K562 (cell line): ENCODE measurements at regions not wholly inside any gene's neighbourhood (a gene's known extent, or its start where the extent isn't known, plus 50 kb on each side); places are given as distances from the start of the nearest gene placed in this dataset.

Experiments
- ATAC-seq: fragments of 200-7000 bp; cut with Tn5 transposase; 3 replicates; pipeline ENCODE4 v1.9.1; 2020; ENCODE audit warnings: moderate library complexity
- BruUV-seq: library from RNA; stranded (reverse); fragments of 400-500 nt; replicated peaks from 2 replicates; lab custom pipeline; 2021; lab: Mats Ljungman, UMichigan
- CTCF ChIA-PET: fragments of 300-600 bp; formaldehyde crosslinking; extraction: SDS; loops from one replicate; lab custom pipeline; 2021; ENCODE audit warnings: low intra/inter-chr PET ratio; lab: Yijun Ruan, JAX
- POLR2A ChIA-PET: fragments of 300-600, 350-650 bp; sonication (Branson Sonifier 250); formaldehyde crosslinking; extraction: SDS; loops from one replicate; lab custom pipeline; 2021; ENCODE audit warnings: antibody characterized with exemption, inconsistent platforms; lab: Yijun Ruan, JAX
- DNase-seq, 4 experiments: peaks; one replicate each; pipeline versions ENCODE4 v3.0.0 to v3.0.0-alpha.2; 2011 to 2018; ENCODE audit warnings: low spot score in 3 of 4, mixed read lengths in 3 of 4; ENCODE audit errors: extremely low read depth in 1 of 4
- FAIRE-seq: peaks from 2 replicates; lab custom pipeline; 2011; peaks lifted over from hg19 to GRCh38; lab: Jason Lieb, UNC
- H2AFZ ChIP-seq: 2 replicates; pipeline ENCODE4 v1.6.0; 2011; ENCODE audit warnings: low read depth, low read length, control low read depth, inconsistent platforms
- H3K27ac ChIP-seq: fragments of 200-600 bp; 3 replicates; pipeline ENCODE4 v1.8.0; 2011; ENCODE audit warnings: low read depth, mild to moderate bottlenecking, control low read depth, inconsistent platforms, low read length, moderate library complexity, mixed read lengths; ENCODE audit errors: extremely low read depth
- H3K27me3 ChIP-seq, 2 experiments: fragments of 300-600 bp in 1 of 2; 2 replicates in 1 of 2; 3 replicates in 1 of 2; pipeline versions ENCODE4 v1.6.0 to v1.8.0; 2011; ENCODE audit warnings: inconsistent platforms in 2 of 2, low read length in 2 of 2, mild to moderate bottlenecking in 1 of 2, mixed read lengths in 1 of 2, moderate library complexity in 1 of 2; ENCODE audit not compliant: control insufficient read depth in 2 of 2, insufficient read depth in 2 of 2
- H3K36me3 ChIP-seq: fragments of 300-600 bp; 3 replicates; pipeline ENCODE4 v1.8.0; 2011; ENCODE audit warnings: mild to moderate bottlenecking, low read length, inconsistent platforms; ENCODE audit not compliant: control insufficient read depth, insufficient read depth
- H3K4me1 ChIP-seq, 2 experiments: fragments of 200-600 bp in 1 of 2; replicated peaks in 1 of 2; 2 replicates in 1 of 2; 3 replicates in 1 of 2; pipeline versions ENCODE4 v1.5.1 to v1.8.0; 2011; ENCODE audit warnings: inconsistent platforms in 2 of 2, low read length in 2 of 2, mild to moderate bottlenecking in 1 of 2, mixed read lengths in 1 of 2, moderate library complexity in 1 of 2; ENCODE audit not compliant: control insufficient read depth in 2 of 2, insufficient read depth in 2 of 2
- H3K4me2 ChIP-seq: 2 replicates; pipeline ENCODE4 v1.6.1; 2011; ENCODE audit warnings: low read length, control low read depth, inconsistent platforms, mixed read lengths; ENCODE audit not compliant: insufficient read depth
- H3K4me3 ChIP-seq: fragments of 200-600 bp; sonication (generic), shearing (Covaris generic); 2 replicates; pipeline ENCODE4 v1.5.1; 2016; ENCODE audit warnings: control low read depth, inconsistent platforms
- H3K79me2 ChIP-seq: fragments of 200-600 bp; 3 replicates; pipeline ENCODE4 v1.8.0; 2011; ENCODE audit warnings: low read length, inconsistent platforms; ENCODE audit not compliant: control insufficient read depth, insufficient read depth
- H3K9ac ChIP-seq, 2 experiments: 2 replicates each; pipeline versions ENCODE4 v1.6.0 to v1.6.1; 2011; ENCODE audit warnings: low read depth in 2 of 2, low read length in 2 of 2, control low read depth in 1 of 2, inconsistent platforms in 1 of 2, mild to moderate bottlenecking in 1 of 2, mixed read lengths in 1 of 2; ENCODE audit not compliant: insufficient read depth in 1 of 2
- H3K9me1 ChIP-seq: one replicate; pipeline ENCODE4 v1.6.0; 2011; ENCODE audit warnings: inconsistent platforms, mild to moderate bottlenecking, low read length, moderate library complexity; ENCODE audit not compliant: control insufficient read depth, insufficient read depth
- H3K9me3 ChIP-seq: replicated peaks from 2 replicates; pipeline ENCODE4 v1.5.1; 2011; ENCODE audit warnings: low read depth, low read length, inconsistent platforms; ENCODE audit not compliant: control insufficient read depth, insufficient read depth
- H4K20me1 ChIP-seq: replicated peaks from 2 replicates; pipeline ENCODE4 v1.6.1; 2011; ENCODE audit warnings: low read length, inconsistent platforms, mixed read lengths; ENCODE audit not compliant: control insufficient read depth, insufficient read depth
- BACH1 ChIP-seq: fragments of 200-800 bp; sonication (Bioruptor generic); IDR thresholded peaks from 2 replicates; pipeline ENCODE4 v1.6.1; 2016; ENCODE audit warnings: missing genetic modification characterization, missing compliant biosample characterization
- CEBPB ChIP-seq: fragments of 450-650 bp; IDR thresholded peaks from 2 replicates; pipeline ENCODE4 v1.6.1; 2016; ENCODE audit warnings: missing genetic modification characterization, missing compliant biosample characterization
- KLF10 ChIP-seq: fragments of 250-450 bp; sonication (Bioruptor Pico); IDR thresholded peaks from 2 replicates; pipeline ENCODE4 v1.6.1; 2021; ENCODE audit warnings: matching md5 sums
- MED1 ChIP-seq: sonication (generic); formaldehyde crosslinking; IDR thresholded peaks from 2 replicates; pipeline ENCODE4 v1.8.1; 2023; ENCODE audit warnings: missing genetic modification reagents, borderline replicate concordance
- PHTF2 ChIP-seq: fragments of 250-450 bp; sonication (Bioruptor Pico); IDR thresholded peaks from 2 replicates; pipeline ENCODE4 v1.5.0; 2021; ENCODE audit warnings: mild to moderate bottlenecking
- SMAD2 ChIP-seq: fragments of 150-350 bp; IDR thresholded peaks from 2 replicates; pipeline ENCODE4 v1.6.1; 2014; ENCODE audit warnings: low read depth, mild to moderate bottlenecking, low read length
- SMAD4 ChIP-seq: fragments of 250-450 bp; sonication (Bioruptor Pico); conservative IDR thresholded peaks from 2 replicates; pipeline ENCODE4 v1.8.0; 2021; ENCODE audit warnings: inconsistent platforms, mild to moderate bottlenecking, moderate library complexity
- SMC3 ChIP-seq: conservative IDR thresholded peaks from 2 replicates; pipeline ENCODE4 v1.6.1; 2011; ENCODE audit warnings: low read depth, low read length, improper control_type of control experiment; ENCODE audit not compliant: insufficient read depth
- STAG1 ChIP-seq: sonication (generic); formaldehyde crosslinking; IDR thresholded peaks from 2 replicates; pipeline ENCODE4 v1.5.0; 2020; ENCODE audit warnings: missing genetic modification reagents, borderline replicate concordance
- WGBS: fragments of 100-300 bp; shearing (Covaris generic); methylation state at CpG from one replicate; pipeline ENCODE4 v1.1.6; 2016; ENCODE audit warnings: low coverage, mixed read lengths; ENCODE audit not compliant: insufficient coverage; ENCODE audit errors: missing lambda C conversion rate; 5-methylcytosine and 5-hydroxymethylcytosine counted together
- in situ Hi-C: fragments of 300-500 bp; cut with MboI; formaldehyde crosslinking; loops from 4 replicates; pipeline ENCODE4 v1.15.0; 2018; ENCODE audit warnings: inconsistent platforms, mixed read lengths
- intact Hi-C: fragments of 100-400 bp; cut with micrococcal nuclease; formaldehyde crosslinking; loops from 2 replicates; pipeline ENCODE4 v1.14.2; 2022
- TF ChIP-seq, protein P1 (sequence below): sonication (generic); formaldehyde crosslinking; IDR thresholded peaks from 2 replicates; pipeline ENCODE4 v1.8.1; 2023; ENCODE audit warnings: missing genetic modification reagents, mild to moderate bottlenecking, borderline replicate concordance

DNA sequence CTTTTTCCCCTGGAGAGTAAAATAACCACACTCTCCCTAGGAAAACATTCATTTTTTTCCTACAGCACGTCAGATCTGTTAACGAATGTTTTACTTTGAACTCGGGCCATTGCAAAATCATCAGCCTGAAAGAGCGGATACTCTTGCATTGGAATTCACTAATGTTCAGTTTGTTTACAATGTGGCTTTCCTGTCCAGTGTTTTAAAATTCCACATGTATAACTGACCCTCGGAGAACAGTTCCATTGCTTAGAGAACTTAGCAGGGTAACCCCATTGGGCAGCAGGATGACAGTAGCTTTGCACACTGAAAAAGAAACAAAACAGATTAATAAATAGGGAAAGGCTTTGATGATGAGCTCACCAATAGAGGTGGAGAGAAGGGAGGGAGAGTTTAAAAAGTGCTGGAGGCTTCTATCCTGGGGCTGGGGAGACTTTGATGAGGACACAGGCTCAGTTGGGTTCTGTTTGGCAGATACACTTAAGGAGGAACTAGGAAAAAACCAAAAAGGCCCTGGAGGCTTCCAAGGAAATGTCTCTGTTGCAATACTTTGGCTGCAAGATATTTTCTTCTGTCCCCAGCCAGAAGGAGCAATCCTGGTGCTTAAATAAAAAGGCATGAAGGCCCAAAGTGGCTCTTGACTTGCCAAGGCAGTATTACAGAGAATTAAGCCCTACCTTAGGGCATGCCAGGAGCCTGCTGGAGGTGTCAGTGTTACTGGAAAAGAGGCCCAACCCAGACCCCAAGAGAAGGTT lies 143.1 kb downstream of the ARSF start:
- H3K4me2 ChIP-seq: no peak overlapping the region
- H3K9me3 ChIP-seq: no peaks in the 10 kb centered on the region
- intact Hi-C loops (no loop called here), in situ Hi-C loops (no loop called here)
- CTCF ChIA-PET: no interaction called here
- no peaks in the 10 kb centered on the region for H3K9me1 ChIP-seq
- POLR2A ChIA-PET: no interaction called here
- WGBS: 0% methylated on average over 5 of the region's 5 CpGs
- no peak overlapping the region for H3K9ac ChIP-seq
- no peaks in the 10 kb centered on the region for H3K79me2 ChIP-seq
- no peaks in the 10 kb centered on the region for H3K4me1 ChIP-seq
- no peaks in the 10 kb centered on the region for H4K20me1 ChIP-seq
- TF ChIP-seq MED1 (CRISPR knock-in tag) (no peak), KLF10 (CRISPR knock-in tag) (no peak), BACH1 (tag) (no peak), CEBPB (no peak), SMAD4 (no peak), PHTF2 (CRISPR knock-in tag) (no peak), STAG1 (CRISPR knock-in tag) (no peak), SMC3 (no peak), SMAD2 (no peak)
- TF ChIP-seq, protein P1, sequence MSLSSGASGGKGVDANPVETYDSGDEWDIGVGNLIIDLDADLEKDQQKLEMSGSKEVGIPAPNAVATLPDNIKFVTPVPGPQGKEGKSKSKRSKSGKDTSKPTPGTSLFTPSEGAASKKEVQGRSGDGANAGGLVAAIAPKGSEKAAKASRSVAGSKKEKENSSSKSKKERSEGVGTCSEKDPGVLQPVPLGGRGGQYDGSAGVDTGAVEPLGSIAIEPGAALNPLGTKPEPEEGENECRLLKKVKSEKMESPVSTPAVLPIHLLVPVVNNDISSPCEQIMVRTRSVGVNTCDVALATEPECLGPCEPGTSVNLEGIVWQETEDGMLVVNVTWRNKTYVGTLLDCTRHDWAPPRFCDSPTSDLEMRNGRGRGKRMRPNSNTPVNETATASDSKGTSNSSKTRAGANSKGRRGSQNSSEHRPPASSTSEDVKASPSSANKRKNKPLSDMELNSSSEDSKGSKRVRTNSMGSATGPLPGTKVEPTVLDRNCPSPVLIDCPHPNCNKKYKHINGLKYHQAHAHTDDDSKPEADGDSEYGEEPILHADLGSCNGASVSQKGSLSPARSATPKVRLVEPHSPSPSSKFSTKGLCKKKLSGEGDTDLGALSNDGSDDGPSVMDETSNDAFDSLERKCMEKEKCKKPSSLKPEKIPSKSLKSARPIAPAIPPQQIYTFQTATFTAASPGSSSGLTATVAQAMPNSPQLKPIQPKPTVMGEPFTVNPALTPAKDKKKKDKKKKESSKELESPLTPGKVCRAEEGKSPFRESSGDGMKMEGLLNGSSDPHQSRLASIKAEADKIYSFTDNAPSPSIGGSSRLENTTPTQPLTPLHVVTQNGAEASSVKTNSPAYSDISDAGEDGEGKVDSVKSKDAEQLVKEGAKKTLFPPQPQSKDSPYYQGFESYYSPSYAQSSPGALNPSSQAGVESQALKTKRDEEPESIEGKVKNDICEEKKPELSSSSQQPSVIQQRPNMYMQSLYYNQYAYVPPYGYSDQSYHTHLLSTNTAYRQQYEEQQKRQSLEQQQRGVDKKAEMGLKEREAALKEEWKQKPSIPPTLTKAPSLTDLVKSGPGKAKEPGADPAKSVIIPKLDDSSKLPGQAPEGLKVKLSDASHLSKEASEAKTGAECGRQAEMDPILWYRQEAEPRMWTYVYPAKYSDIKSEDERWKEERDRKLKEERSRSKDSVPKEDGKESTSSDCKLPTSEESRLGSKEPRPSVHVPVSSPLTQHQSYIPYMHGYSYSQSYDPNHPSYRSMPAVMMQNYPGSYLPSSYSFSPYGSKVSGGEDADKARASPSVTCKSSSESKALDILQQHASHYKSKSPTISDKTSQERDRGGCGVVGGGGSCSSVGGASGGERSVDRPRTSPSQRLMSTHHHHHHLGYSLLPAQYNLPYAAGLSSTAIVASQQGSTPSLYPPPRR (CRISPR knock-in tag): no peak
- TF ChIP-seq, all 486 proteins: peak for 0
- DNase-seq (no peak), ATAC-seq (no peak), FAIRE-seq (no peak)
- Histone ChIP-seq H2AFZ (no peak overlapping the region), H3K4me3 (no peak overlapping the region), H3K36me3 (no peaks in the 10 kb centered on the region), H3K27ac (no peak overlapping the region), H3K27me3 (no peaks in the 10 kb centered on the region)
- BruUV-seq: no TSS peak
